ENCODE measurements at regions not wholly inside any gene's neighbourhood (a gene's known extent, or its start where the extent isn't known, plus 50 kb on each side); places are given as distances from the start of the nearest gene placed in this dataset.
"Not testable (repeated sequence)": the region's sequence is repeated elsewhere in the genome, so short reads cannot be mapped to it uniquely, and the experiment has no call there.

DNA sequence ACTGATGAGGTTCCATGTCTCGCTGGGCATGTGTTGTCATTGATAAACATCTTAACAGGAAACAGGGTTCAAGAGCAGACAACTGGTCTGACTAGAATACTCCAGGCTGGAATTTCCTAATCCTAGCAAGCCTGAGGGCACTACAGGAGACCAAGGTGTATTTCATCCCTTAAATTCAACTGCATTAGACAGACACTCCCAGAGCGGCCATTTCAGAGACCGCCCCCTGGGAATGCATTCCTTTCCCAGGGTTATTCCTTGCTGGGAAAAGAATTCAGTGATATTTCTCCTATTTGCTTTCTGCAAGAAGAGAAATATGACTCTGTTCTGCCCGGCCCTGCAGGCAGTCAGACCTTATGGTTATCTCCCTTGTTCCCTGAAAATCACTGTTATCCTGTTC is 383.1 kb upstream of the MBL2 start:
- not testable (repeated sequence) for DNase-seq

DNA sequence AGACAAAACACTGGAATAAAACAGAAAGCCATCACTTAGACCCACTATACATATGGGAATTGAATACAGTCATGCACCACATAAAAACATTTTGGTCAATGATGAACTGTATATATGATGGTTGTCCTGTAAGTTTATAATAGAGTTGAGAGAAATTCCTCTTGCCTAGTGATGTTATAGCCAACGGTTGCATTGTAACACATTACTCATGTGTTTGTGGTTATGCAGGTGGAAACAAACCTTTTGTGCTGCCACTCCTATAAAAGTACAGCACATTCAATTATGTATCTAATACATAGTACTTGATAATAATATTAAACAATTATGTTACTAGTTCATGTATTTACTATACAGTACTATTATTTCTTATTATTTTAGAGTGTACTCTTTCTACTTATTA is 381.2 kb upstream of the MBL2 start:
- DNase-seq = no peak

- no peak for DNase-seq
Observed at GRCh38 chr10:53140506-53140905, 367.9 kb upstream of the MBL2 start.

DNA sequence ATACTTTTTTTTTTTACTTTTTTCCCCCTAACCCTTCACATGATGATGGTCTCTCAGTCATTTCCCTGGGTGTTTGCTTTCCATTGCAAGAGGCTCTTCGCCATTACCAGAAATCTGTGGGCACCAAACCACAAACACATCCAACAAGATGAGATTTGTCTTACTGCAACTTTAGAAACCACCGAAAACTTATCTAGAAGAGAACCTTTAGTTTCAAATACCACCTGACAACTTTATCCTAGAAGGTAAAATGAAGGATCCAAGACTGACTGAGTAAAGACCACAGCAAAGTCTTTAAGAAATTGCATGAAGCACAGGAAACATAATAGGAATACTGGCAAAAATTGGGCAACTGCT is 363.3 kb upstream of the MBL2 start:
- DNase-seq = no peak

DNA sequence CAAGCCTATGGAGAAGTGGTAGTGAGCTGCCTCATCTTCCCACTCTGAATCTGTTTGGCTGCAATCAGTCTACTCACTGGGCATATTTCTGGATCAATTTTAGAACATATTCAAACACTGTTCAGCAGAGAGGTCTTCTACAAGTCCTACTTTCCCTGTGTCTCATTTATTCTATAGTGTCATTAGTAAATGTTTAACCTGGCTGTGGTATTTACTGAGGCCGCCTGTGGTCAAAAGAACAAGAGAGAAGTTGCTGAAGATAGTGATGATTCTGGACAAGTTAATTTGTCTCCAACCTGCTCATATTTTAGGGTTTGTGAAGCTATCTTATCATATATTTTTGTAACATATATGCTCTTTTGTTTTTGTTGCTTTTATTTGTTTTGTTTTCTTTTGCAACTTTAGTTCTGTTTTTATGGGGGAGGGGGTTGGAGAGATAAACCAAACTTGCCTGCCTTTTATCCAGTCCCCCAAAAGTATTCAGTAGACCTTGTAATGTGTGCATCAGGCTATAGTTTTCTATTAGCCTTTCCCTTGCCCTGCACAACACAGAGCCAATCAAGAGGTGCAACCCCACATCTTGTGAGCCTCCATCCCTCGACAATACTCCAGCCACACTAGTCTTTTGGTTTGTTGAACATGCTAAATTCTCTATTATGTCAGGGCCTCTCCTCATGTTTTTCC is 362.8 kb upstream of the MBL2 start:
- DNase-seq = no peak

DNA sequence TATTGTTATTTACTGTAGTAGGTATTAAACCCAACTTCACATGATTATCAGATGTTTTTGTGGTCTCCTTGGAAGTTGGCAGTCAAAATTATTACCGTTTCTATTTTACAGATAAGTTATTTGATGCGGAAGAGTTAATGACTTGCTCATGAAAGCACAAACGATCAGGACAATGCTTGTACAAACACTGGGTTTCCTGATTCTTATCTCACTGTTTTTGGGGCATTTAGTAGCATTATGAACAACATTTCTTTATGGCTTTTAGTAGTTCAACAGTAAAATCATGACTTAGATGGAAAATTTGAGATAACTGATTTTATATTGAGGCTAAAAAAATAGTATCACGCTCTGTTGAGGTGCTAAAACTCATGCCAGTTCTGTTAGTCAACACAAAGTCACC is 361.5 kb upstream of the MBL2 start:
- no peak for DNase-seq

GRCh38 chr10:53130337-53130736 is 357.8 kb upstream of the MBL2 start:
- DNase-seq = no peak

DNA sequence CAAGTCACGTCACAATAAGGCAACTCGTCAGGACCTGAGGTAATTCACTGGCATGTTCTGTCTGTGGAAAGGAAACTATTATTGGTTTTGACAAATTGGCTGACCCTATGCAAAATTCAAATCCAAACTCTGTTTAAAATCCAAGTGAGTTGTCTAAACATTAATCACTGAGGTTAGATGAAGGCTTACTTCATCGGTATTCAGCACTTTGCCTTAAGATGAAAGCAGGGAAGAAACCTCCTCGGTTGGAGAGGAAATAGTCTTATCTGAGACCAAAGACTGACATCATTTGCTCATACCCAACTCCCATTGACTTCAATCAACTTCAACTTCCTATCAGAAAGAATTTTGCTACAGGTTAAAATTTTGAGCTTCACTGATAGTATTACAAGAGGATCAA is 355.1 kb upstream of the MBL2 start:
- no peak for DNase-seq

DNA sequence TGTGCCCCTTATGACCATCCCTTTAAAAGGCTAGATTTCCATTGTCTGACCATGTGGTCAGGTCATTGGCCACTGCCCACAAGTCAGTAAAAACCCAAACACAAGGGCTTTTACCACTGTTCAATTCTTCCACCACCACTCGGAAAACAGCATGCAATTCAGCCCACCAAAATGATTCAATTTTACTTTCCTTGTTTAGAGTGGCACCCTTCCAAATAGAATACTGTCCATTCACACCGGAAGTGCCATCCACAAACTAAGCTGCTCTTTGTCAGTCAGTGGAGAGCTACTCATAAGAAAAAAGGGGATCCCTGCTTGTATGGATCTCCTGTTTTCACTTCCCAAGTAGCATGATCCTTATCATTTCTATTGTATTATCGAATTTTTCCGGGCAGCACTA is 350.7 kb upstream of the MBL2 start:
- no peak for DNase-seq

DNA sequence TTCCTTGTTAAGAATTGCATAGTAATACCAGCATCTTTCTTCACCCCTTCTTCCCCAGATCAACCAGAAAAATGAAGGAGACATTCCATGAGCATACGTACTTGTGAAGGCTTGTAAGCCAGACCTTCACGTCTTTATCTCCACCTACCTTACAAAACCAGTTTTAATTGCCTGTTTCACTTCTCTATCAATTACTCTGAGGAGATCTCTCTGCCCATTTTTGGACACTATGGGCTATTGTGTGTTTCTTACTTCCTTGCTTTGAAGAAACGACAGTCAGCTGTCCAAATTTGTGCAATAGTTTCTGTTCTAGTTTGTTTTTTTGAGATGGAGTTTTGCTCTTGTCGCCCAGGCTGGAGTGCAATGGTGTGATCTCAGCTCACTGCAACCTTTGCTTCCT is 349.7 kb upstream of the MBL2 start:
- DNase-seq = no peak

DNA sequence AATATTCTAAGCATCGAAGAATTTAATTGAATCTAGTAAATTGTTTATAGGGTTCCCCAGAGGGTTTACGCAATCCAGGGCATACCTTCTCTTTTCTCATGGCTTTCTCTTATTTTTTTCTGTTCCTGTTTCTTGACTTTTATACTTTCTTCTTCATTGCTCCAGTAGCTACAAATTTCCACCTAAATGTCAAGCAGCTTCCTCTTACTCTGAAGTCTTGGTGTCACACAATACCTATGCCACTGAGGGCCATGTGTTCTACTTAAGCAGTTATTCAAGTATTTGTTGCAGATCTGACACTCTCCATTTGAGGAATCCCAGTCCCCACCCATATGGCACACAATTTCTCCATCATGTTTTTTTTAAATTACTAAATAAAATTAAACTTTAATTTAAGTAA is 343.1 kb upstream of the MBL2 start:
- no peak for DNase-seq

DNA sequence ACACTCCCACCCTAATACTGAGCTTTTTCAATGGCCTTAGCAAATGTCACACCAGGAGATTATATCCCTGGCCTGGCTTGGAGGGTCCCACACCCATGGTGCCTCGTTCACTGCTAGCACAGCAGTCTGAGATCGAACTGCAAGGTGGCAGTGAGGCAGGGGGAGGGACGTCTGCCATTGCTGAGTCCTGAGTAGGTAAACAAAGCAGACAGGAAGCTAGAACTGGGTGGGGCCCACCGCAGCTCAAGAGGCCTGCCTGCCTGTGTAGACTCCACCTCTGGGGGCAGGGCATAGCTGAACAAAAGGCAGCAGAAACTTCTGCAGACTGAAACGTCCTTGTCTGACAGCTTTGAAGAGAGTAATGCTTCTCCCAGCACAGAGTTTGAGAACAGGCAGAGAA is 338.9 kb upstream of the MBL2 start:
- no peak for DNase-seq

GRCh38 chr10:53109320-53109719 is 336.7 kb upstream of the MBL2 start:
- no peak for DNase-seq

- DNase-seq = no peak
Observed at GRCh38 chr10:53108317-53108934, 335.8 kb upstream of the MBL2 start.

DNA sequence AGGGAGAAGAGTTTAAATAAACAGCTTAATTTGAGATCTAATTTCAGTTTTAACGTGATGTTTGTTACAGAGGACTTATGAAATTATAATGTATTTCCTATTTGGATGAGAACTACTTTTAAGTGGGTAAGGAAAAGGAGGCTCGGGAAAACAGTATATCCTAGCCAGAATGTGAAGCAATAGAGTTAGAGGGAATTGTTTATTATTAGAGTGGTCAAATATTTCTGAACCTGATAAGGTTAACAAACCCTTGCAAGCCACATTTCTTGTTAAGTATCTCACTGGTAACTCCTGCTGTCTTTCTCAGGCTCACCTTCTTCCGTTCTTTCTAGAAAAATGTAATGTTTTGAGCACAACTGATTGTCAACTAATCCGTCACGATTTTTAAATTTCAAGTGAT is 335.1 kb upstream of the MBL2 start:
- DNase-seq = no peak

DNA sequence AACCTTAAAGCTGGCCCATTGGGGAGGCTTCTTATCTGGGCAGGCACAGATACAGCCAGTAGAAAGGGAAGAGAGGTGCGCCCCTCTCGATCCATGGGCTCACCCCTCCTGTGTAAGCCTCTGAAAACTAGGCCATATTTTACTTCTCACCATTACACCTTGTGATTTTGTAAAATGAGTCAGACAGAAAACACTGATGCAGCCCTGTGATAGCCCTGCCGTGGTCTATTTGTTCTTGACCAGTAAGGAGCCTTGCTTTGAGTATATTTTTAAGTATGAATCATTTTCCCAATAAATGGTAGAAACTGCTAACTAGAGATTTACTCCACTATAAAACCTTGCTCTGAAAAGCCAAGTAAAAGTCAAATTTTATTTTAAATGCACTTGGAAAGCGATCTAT is 329.8 kb upstream of the MBL2 start:
- DNase-seq = no peak

GRCh38 chr10:53093878-53094277 is 321.3 kb upstream of the MBL2 start:
- no peak for DNase-seq

DNA sequence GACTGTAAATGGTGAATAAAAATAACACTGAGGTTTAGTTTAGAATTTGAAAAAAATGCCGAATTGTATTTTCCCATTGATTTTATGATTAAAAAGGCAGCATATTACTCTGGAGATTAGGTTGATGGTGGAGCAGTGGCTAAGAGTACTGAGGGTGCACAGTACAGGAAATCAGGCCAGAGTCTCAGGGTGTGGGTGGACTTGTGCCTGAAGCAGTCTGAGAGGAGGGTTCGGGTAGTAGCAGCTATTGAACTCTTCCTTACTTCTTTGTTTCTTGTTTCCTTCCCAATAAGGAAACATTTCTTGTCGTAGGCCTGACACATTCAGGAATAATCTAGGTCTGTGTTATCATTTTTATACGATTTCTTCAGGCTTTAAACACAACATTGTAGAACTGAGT is 319.0 kb upstream of the MBL2 start:
- DNase-seq = no peak

GRCh38 chr10:53088961-53089360 is 316.4 kb upstream of the MBL2 start:
- no peak for DNase-seq

DNA sequence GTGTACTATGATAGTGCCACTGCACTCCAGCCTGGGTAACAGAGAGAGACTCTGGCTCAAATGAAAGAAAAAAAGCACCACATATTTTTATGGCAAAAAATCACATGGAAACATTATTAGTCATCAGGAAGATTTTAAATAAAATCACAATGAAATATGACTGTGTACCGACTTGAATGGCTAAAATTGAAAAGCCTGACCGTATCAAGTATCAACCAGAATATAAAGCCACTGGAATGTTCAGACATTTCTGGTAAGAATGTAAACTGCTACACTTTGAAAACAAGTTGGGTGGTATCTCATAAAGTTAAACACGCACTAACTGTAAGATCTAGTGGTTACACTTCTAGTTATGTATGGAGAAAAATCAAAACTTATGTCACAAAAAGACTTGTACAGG is 306.7 kb upstream of the MBL2 start:
- DNase-seq = no peak

DNA sequence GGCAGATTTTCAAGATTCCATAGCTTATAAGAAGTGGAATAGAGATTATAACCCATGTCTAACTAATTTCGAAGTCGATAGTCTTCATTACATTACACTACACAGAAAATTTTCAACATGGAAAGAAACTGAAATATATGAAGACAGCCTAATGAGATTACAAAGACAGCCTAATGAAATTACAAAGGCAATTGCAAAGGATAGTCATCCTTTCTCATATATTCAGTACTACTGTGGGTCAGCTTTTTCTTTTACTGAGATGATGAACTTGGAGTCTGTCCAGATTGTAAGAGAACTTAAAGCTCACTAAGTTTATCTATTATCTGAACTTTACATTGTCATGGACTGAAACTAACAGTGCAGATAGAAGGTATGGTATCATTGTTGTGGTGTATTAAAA is 304.4 kb upstream of the MBL2 start:
- no peak for DNase-seq

GRCh38 chr10:53075469-53075868 is 302.9 kb upstream of the MBL2 start:
- DNase-seq = no peak

DNA sequence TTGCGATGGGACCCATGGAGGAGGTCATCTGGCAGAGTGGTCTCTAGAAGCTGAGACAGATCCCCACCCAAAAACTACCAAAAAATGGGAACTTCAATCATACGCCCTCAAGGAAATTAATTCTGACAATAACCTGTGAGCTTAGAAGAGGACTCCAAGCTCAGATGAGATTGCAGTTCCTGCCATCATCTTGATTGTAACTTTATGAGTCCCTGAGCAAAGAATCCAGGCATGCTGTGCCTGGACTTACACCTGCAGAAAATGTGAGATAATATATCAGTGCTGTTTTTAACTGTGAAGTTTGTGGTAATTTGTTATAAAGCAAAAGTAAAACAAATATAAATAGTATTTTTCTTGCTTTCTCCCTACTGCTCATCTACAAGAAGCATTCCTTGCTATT is 299.6 kb upstream of the MBL2 start:
- DNase-seq = no peak

GRCh38 chr10:53071505-53072125 is 299.0 kb upstream of the MBL2 start:
- DNase-seq = no peak

DNA sequence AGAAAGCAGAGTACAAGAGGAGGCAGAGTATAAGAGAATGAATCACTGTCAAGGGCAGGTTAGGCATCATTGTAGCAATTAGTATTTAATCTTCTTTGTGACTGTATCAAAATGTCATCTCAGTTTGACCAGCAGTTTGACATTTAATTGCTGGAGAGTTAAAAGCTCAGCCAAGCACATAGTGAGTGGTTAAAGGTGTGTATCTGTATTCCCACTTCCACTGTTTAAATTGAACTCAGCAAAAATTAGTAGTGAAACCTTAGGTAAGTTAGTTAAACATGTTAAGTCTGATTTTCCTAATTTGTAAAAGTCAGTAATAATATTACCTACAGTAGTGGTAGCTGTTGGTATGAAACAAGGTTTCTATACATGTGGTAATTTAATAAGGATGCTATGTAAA is 296.4 kb upstream of the MBL2 start:
- DNase-seq = no peak

Data from activated T-cell treated with anti-CD3 and anti-CD28 coated beads, Interleukin-2, amount 50 U/mL, for 48 hours (primary cell).